Stimulated activated CD4-positive, alpha-beta T cell treated with anti-CD3 and anti-CD28 coated beads, Interleukin-2, amount 100 ng/mL, for 24 hours (primary cell): ENCODE measurements at regions not wholly inside any gene's neighbourhood (a gene's known extent, or its start where the extent isn't known, plus 50 kb on each side); places are given as distances from the start of the nearest gene placed in this dataset.

Experiments used
- DNase-seq, 2 donors: peaks; one replicate each; pipeline ENCODE4 v3.0.0-alpha.2; 2020

DNA sequence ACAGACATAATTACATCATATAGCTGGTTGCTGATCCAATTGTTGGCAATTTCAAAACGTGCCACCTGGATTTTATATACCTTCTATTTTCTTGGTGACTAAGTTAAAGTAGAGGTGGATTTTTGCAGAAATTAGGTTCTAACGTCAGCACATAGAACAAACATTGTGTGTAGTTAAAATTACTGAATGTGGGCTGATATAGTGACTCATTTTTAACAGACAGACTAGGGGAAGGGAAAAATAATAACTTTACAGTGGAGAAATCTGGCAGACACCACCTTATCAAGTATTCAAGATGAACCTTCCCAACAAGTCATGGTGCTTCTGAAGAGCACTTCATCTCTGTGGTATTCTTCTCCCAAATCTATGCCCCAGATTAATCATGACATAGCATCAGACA is 134.5 kb downstream of the UCHL1 start:
- DNase-seq, result no peak

DNA sequence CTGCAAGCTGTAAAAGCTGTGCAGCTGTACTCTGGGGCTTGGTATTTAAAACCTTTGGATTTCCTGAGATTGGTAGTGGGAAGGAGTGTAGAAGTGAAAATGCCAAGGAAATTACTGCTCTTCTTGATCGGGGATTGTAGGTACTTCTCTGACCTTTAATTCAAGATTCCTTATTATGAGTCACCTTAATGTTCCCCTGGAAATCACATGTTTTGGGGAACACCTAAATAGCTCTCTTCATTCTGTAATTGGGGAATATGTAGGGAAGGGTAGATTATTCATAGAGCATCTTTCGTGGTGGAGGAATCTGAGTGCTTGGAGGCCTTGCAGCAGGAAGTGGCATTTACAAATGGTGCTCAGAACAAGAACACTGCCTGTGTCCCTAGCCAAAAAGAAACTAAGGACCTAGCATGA is 137.8 kb downstream of the UCHL1 start:
- DNase-seq, result no peak

DNA sequence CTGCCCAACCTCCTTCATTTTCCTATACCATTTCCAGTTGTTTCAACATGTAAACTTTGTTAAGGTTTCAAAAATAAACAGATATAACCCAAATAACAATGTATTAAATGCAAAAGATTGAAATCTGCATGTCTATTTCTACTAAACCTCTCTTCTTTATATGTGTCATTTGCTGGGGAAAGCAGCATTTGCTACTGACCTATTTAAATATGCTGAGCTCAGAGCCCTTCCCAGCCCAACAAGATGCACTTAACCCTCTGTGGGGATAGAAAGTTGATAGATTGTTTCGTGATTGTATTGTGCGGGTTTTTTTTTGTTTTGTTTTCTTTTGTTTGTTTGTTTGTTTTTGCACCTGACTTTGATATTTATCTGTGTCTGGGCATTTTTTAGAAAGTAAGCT is 139.5 kb downstream of the UCHL1 start:
- DNase-seq, result no peak

DNA sequence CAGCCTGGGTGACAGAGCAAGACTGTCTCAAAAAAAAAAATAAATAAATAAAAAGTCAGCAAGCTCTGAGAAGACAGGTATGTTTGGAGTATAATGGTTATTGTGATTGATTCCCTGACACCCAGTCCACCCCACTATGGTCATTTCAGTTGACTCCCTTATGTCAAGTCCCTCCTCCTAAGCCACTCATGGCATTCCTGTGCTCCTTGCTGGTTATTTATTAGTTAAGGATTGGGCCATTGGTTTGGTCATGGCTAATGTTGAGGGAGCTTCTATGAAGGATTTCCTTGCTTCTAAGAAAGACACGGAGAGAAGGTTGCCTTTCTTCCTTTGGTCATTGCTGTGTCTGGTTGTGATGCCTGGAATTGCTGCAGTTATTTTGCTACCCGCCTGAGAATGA is 140.1 kb downstream of the UCHL1 start:
- DNase-seq, result no peak

DNA sequence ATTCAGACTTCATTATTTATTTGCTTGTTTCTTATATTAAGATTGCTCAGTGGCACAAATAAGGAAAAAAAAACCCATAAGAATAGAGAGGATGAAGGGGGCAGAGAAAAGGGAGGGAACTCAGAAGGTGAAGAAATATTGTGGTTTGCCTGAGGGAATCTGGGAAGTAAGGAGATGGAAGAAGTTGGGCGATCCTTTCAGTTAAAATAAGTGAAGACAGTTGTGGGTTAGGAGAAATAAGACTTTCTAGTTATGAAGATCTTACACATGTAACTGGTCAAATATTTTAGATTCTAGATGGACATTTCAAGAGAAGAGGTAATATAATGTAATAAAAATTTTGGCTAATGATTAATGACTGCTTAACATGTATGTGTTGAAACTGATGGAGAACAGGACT is 138.7 kb upstream of the LIMCH1 start:
- no peak for DNase-seq

DNA sequence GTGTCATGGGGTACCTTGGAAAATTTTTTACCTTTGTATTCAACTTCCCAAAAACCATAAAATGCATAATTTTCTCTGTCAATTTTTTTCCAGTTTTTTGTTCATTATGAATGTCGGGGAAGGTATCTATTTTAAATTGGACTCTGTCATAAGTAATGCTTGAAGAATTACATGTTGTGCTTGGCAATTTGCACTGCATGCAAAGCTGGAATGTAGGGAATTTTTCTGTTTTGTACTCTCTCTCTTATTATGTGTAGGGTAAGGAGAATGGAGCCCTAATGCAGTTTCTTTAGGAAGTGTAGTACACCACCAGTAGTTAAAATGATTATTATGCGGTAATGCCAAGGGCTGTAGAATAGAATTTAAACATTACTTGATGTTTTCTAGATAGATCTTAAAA is 137.7 kb upstream of the LIMCH1 start:
- no peak for DNase-seq

DNA sequence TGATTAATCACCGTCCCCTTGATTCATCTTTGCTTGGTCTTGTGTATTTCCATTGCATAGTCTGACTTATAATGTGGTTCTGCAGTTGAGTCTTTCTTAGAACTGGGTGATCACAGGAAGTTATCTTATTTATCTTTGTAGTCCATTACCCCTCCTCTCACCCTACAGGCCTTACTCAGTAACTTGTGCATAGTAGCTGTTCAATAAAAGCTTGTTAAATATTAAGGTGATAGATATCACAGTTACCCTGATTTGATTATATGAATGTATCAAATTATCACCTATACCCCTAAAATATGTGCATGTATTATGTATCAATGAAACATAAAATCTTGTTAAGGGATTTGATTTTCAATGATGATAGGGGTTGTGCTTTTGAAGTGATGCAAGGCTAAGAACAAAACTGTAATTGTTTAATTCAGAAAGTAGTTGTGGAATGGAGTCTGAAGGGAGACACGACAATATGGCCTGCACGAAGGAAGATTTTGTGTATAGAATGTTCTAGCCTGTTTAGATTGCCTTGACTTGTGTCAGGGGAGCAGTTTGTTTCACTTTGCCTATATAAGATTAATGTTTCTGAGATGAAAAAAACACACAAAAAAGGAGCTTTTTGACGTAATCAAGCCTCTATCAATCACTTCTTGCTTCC is 132.4 kb upstream of the LIMCH1 start:
- DNase-seq, result no peak

DNA sequence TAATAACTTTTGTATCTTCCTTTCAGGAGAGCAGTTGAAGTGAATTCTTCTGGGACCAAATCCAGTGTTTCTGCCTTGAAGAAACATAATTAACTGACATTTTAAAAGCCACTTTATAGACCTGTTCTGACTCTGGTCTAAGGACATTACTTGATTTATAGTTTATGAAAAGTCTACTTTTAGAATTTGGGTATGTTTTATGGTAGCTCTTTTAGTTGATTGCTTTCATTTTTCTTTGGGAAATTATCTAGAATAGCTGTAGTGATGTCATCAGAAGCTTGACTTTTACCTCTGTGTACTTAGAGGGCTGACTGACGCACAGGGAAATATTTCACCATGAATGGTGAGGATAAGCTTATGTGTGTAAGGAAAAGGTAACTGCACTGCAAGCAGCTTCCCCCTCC is 131.8 kb upstream of the LIMCH1 start:
- no peak for DNase-seq

DNA sequence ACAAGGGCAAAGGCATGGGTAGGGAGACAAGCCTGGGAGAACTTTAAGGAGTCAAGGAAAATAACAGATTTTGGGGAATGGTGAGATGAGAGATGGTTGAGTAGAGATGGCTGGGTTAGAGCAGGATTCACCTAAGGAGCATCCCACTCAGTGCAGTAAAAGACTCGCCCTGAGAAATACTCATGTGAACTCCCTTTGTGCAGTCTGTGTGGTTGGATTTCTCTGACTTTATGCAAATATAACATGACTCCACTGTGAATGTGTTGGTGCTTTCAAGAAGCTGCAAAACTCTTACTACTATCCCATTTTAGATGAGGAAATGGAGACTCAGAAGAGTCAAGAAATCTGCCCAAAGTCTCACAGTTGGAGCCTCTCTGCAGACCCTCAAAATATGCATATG is 129.8 kb upstream of the LIMCH1 start:
- no peak for DNase-seq

DNA sequence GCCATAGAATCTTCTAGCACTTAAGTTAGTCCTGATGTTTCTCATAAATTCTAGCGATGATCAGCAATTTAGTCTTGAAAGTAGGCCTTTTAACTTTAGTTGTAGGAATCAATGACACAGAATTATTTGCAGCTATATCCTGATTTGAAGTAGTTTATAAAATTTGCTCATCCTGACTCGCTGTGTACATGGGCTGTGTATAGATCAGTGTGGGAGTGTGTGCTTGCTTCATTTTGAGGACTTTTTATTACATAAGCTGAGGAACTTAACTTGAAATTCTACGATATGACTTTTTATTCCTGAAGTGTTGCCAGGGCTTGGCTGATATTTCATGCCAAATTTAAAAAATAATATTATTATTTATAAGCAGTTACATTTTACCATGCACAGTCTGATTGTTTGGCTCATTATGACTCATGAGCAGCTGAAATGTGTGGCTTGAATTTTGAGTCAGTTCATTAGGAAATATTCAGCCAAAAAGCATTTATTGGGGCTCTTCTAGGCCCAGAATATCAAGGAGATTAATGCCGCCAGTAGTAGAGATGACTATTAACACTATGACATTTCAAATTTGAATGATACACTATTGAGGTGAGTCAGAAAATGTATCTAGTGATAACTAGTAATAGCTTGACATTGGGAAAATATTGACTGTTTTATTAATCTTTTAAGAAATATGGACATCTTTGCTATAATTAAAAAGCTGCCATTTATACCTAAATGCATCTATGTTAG is 128.9 kb upstream of the LIMCH1 start:
- no peak for DNase-seq

DNA sequence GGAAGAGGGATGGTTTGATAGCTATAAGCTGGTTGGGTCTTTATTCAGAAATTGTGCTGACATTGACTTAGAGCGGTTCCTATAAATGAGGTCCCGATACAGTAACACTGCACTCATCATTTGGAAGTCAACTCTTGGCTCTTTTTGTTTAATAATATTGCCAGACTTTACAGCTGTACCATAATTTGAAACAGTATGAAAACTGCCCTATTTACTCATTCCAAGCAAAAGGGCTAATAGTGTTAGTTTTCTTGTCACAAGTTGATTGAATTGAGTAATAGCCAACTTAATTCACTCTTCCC is 128.4 kb upstream of the LIMCH1 start:
- no peak for DNase-seq

DNA sequence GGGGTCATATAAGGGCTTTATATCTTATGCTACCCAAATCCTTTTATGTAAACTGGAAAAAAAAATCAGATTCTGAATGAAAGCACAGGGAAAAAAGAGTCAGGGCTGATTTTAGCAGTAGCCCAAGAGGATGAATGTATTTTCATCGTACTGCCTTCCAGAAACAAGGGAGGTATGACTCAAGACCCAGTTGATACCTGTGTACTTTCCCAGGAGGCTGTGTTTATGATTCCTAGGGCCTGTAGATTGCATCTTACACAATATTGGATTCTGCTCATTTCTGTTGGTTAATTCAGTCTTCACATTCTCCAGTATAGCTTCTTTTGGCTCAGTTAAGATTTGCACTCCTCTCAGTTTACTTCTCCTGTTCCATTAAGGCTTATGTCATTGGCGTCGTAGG is 127.9 kb upstream of the LIMCH1 start:
- DNase-seq, result no peak

DNA sequence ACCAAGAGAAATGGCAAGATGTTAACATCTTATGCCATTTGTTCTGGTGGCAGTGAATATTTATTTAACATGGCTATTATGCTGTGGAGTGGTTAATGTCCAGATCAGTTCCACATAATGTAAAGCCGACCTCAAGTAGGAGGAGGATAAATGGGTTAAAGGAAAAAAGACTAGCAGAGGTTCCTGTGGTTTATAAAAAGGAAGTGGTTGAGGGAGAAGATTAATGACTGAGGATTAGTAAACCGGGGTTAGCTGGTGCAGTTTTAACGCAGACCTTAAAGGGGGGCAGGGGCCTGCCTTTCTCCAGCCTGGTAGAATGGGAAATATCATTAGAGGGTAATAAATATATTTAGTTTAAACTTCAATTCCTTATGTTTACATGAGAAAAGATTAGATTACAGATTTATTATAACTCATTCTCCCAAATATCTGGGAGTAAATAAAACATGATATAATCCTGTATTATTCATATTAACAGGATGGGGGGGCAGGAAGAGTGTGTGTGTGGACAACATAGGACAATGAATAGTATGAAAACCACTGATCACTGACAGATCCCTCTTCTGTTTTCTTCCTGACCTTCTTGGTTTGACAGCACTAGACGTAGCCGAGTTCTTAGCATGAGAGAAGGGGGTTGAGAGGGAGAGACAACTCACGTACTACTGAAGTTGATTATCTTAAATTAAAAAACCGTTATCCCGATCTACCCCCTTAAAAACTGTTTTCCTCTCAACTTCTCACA is 124.1 kb upstream of the LIMCH1 start:
- DNase-seq, result no peak

DNA sequence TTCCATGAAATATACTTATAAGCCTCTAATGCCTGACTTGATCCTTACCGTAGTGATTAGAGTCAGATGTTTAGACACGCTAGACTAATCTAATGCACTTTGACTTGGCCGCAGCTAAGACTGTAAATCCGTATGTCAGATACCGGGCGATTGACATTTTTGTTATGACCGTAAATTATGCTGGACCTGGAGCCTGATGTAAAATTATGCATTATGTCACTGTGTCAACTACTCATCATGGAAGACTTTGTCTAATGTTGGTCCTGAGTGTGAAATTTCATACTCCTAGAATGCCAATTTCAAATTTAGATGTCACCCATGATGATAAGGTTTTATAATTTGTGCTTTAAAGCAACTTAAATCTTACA is 123.6 kb upstream of the LIMCH1 start:
- no peak for DNase-seq

DNA sequence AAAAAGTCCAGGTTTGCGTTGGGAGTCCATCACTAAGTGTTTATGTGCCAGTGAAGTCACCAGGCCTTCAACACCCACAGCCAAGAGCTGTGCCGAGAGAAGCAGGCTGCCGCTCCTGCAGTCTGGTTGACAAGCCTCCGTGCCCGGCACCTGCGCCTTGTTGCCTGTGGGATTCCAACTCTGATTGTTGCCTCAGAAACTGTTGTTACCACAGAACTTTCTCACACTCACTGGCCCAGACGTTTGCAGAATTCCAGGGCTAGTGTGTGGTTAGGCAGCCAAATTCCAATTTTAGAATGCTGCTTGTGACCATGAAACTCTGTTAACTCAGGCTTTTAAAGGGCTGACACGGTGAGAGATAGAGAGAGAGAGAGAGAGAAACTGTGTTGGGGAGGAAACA is 119.5 kb upstream of the LIMCH1 start:
- no peak for DNase-seq

DNA sequence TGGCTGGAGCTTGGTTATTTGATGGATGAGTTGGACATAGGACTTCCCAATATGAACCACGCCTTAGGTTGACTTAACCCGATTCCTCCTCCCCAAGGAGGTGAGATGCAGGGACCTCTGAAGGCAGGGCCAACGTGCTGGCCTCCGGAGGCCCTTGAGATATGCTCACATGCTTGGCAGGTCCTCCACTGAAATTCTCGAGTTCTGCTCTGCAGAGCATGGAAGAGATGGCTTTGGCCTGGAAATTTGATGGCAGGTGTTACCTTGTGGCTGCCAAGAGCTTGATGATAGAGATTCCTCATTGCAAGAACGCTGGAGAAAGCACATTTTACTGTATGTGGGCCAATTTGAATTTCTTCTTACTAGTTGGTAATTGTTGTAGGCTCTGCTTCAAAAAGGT is 117.4 kb upstream of the LIMCH1 start:
- no peak for DNase-seq

DNA sequence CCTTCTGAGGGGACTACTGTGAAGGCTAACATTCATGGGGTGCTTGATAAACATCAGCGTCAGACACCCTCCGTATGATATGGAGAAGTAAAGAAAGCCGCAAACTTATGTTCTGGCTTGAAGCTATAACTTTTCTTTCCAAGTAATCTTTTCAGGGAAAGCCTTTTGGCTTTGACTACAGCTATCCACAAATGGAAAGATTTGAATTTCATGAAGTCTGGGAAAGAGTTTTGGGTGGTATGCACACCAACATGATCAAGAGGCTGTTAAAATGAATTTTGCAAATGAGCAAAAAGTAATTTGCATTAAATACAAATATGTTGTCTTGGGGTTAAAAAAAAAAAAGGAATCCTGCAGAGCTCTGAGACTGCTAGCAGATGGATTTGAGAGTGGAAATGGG is 114.8 kb upstream of the LIMCH1 start:
- DNase-seq, result no peak

DNA sequence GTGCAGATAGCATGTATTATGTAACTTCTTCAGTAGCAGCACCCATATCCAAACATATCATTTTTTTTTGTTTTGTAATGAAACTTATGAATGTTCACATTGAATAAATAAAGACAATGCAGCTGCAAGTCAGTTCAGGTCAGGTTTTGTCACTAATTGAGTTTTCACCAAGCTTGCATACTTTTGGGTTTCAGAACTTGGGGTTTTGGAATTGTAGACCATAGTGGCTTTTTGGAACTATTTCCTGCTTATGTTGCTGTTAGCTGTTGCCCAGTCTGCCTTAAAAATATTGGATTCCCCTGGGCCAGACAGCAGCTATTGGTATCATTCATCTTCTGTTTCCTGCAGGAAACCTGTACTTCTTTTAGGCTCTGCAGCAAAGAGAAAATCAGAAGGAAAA is 113.4 kb upstream of the LIMCH1 start:
- DNase-seq, result no peak

DNA sequence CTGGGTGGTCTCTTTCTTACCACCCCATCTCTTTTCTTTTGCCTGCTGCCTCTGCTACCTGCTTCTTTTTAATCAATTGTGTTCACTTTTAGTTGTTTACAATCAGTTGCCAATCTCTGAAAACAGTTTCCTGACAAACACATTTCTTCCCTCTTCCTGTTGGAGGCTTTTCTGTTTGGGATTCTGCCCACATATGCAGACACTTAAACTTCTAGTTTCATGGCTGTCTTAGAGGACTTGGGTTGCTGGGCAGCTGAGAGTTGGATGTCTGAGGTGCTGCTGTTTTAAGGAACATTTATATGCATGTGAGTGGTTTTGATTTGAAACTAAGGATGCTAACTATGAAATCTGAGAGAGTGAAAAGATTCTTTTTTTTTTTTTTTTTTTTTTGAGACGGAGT is 112.3 kb upstream of the LIMCH1 start:
- DNase-seq, result no peak

DNA sequence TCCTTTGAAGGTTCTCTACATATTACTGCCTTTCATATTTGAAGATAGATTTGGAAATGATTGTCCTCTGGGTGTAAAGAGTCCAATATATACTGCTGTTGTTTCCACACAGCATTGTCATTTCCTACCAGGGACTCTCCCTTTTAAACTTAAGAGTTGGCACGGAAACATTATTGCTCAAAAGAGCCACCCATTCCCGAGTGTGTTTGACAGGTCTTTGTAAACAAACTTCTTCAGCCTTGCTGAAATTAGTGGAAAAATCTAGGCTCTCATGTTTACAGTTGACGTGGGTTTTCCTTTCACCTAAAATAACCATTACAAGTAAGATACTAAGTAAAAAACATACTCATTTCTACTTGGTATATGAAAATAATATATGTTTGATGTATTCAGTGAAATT is 111.4 kb upstream of the LIMCH1 start:
- DNase-seq, result no peak

DNA sequence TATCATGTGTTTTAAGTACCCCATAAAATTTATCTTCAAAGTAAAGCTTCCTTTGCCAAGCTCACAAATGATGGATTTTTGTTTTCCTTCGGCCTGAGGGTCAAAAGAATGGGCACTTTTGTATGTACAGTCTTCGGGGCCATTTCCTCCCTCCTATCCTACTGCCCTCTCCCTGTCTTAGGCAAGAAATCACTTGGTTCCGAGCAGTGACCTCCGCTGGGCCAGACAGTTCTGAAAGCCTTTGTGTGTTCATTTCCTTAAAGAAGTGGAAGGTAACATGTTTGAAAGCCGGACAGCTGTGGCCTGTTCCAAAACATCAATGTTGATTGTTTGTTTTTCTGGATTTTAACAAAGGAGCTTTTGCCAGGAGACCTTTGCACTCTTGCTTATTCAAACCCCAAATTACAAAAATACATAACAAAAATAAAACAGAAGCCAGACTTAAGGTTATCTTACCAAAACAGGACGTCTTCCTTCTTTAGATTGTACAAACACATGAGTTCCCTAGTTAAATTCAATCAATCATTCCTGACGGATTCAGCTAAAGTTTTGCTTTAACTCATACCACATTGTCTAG is 110.6 kb upstream of the LIMCH1 start:
- no peak for DNase-seq

DNA sequence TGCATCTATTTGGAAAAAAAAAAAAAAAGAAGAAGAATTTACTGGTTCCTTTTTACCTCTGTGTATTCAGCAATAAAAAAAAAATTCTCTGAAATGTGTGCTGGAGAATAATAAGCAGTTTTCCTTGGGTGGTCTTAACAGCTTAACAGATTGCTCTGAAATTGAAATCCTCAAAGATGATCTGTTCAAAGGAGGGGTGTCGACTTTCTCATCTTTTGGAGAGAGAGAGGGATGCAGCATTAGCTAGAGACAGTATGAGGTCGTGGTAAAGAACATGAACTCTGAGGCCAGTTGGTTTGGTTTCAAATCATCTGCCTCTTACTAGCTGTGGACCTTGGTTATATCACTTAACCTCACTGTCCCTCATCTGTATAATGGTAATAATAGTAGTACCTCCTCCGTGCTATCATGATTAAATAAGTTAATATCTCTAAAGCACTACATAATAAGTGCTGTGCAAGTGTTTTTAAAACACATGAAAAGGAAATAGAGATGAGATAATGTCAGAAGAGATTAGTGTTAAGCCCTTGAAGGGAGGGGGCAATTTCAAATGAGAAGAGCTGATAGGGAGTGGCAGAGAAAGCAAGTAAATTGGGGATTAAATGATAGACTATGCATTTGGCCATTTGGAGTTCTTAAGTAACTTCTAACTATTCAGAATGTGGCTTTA is 109.9 kb upstream of the LIMCH1 start:
- no peak for DNase-seq

DNA sequence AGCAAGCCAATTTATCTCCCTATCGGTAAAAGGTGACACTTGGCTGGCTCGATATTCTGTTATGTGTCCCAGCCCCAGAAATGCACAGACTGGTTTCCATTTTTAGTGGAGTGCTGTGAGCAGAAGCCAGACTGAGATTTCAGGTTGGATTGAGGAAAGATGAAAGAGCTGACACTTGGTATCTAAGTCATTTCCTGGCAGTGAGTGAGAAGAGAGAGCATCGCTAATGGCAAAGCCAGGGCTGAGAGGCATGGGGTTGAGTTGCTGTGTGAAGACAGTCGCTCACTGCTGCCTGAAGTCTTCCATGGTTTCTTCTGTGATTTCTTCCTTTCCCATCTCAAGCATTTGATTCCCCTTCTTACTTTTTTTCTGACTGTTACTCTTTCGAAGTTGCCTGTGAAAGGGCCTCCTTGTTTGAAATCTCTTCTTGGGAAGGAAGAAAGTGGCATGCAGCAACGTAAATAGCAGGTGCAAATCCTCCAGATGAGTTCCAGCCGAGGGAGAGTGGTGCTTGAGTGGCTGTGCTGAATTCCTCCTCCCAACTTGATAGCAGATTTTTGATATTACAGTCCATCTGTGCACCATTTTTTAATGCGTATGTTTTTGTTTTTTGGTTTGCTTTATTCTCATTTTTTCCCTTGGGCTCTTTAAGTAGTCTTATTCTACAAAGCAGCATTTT is 109.2 kb upstream of the LIMCH1 start:
- DNase-seq, result no peak
